Neural progenitor cell (in vitro differentiated cells): ENCODE measurements at regions not wholly inside any gene's neighbourhood (a gene's known extent, or its start where the extent isn't known, plus 50 kb on each side); places are given as distances from the start of the nearest gene placed in this dataset.

ENCODE experiments used
- EZH2 ChIP-seq: fragments of 200-600 bp; sonication (generic); IDR thresholded peaks from 2 replicates; pipeline ENCODE4 v1.6.1; 2017; ENCODE audit warnings: antibody characterized with exemption, mild to moderate bottlenecking, moderate library complexity
- EZH2phosphoT487 ChIP-seq: fragments of 200-600 bp; sonication (generic); IDR thresholded peaks from 2 replicates; pipeline ENCODE4 v1.6.1; 2017; ENCODE audit warnings: antibody characterized with exemption
- TF ChIP-seq, protein P1 (sequence below): fragments of 200-600 bp; sonication (generic); IDR thresholded peaks from 2 replicates; pipeline ENCODE4 v1.5.1; 2017; ENCODE audit warnings: antibody characterized with exemption, mild to moderate bottlenecking

- TF ChIP-seq, protein P1, sequence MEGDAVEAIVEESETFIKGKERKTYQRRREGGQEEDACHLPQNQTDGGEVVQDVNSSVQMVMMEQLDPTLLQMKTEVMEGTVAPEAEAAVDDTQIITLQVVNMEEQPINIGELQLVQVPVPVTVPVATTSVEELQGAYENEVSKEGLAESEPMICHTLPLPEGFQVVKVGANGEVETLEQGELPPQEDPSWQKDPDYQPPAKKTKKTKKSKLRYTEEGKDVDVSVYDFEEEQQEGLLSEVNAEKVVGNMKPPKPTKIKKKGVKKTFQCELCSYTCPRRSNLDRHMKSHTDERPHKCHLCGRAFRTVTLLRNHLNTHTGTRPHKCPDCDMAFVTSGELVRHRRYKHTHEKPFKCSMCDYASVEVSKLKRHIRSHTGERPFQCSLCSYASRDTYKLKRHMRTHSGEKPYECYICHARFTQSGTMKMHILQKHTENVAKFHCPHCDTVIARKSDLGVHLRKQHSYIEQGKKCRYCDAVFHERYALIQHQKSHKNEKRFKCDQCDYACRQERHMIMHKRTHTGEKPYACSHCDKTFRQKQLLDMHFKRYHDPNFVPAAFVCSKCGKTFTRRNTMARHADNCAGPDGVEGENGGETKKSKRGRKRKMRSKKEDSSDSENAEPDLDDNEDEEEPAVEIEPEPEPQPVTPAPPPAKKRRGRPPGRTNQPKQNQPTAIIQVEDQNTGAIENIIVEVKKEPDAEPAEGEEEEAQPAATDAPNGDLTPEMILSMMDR: no peak
- TF ChIP-seq EZH2phosphoT487 (no peak), EZH2 (no peak)
Observed at GRCh38 chr4:23234018-23234417, 541.3 kb downstream of the GBA3 start.
